Fibroblast of the aortic adventitia (primary cell): ENCODE measurements at regions not wholly inside any gene's neighbourhood (a gene's known extent, or its start where the extent isn't known, plus 50 kb on each side); places are given as distances from the start of the nearest gene placed in this dataset.

Experiments used
- DNase-seq: peaks from one replicate; pipeline ENCODE4 v3.0.0-alpha.2; 2010; ENCODE audit warnings: low read depth
- H3K4me3 ChIP-seq: 2 replicates; pipeline ENCODE4 v1.5.1; 2011; ENCODE audit warnings: low read depth, mild to moderate bottlenecking, control low read depth, low read length, moderate library complexity
- CTCF ChIP-seq: IDR thresholded peaks from 2 replicates; pipeline ENCODE4 v1.5.1; 2011; ENCODE audit warnings: mild to moderate bottlenecking, low read length, control low read depth, inconsistent platforms; ENCODE audit not compliant: insufficient read depth

GRCh38 chr11:115919341-115920091, 415.3 kb upstream of the CADM1 start:
- TF ChIP-seq CTCF = no peak
- no peak overlapping the region for H3K4me3 ChIP-seq
- no peak for DNase-seq

- DNase-seq = no peak
- no peak overlapping the region for H3K4me3 ChIP-seq
- TF ChIP-seq CTCF = no peak
These were observed 414.4 kb upstream of the CADM1 start for GRCh38 chr11:115918576-115918975.

GRCh38 chr11:115916608-115917007, 412.4 kb upstream of the CADM1 start:
- H3K4me3 ChIP-seq = no peak overlapping the region
- no peak for TF ChIP-seq CTCF
- DNase-seq = no peak

GRCh38 chr11:115912484-115912945, 408.3 kb upstream of the CADM1 start:
- DNase-seq = no peak
- H3K4me3 ChIP-seq = no peak overlapping the region

GRCh38 chr11:115911613-115912346, 407.6 kb upstream of the CADM1 start:
- DNase-seq = no peak
- no peak overlapping the region for H3K4me3 ChIP-seq
- TF ChIP-seq CTCF = no peak

More at GRCh38 chr11:115912484-115912945, 408.3 kb upstream of the CADM1 start:
- no peak for TF ChIP-seq CTCF

- H3K4me3 ChIP-seq = no peak overlapping the region
- DNase-seq = no peak
- TF ChIP-seq CTCF = no peak
These were observed 406.2 kb upstream of the CADM1 start for GRCh38 chr11:115910379-115910778.
